GM13976 (cell line): ENCODE measurements at regions not wholly inside any gene's neighbourhood (a gene's known extent, or its start where the extent isn't known, plus 50 kb on each side); places are given as distances from the start of the nearest gene placed in this dataset.
"Not testable (repeated sequence)": the region's sequence is repeated elsewhere in the genome, so short reads cannot be mapped to it uniquely, and the experiment has no call there.

Source experiments
- DNase-seq: peaks from one replicate; pipeline ENCODE4 v3.0.0; 2012; ENCODE audit warnings: low spot score
- CTCF ChIP-seq: IDR thresholded peaks from 2 replicates; pipeline ENCODE4 v1.5.1; 2012; ENCODE audit warnings: borderline replicate concordance, mild to moderate bottlenecking; ENCODE audit not compliant: insufficient read depth; ENCODE audit errors: extremely low read depth, missing control alignments, control extremely low read depth
- in situ Hi-C: fragments of 300-500 bp; cut with MboI; formaldehyde crosslinking; loops from one replicate; pipeline ENCODE4 v1.12.0; 2022; ENCODE audit warnings: low sequenced_read_pairs, mixed read lengths, inconsistent platforms; ENCODE audit not compliant: unreplicated experiment

GRCh38 chr3:177352424-177352823 lies 155.1 kb upstream of the TBL1XR1 start:
- no peak for DNase-seq
- no peak for TF ChIP-seq CTCF
- in situ Hi-C loops = loop anchor here (10.0 kb wide), 1 partner anchor 158 kb away; the partner anchor contains the start of gene TBL1XR1

- DNase-seq = no peak
- in situ Hi-C loops = loop anchor here (10.0 kb wide), 1 partner anchor 158 kb away; the partner anchor contains the start of gene TBL1XR1
- TF ChIP-seq CTCF = no peak
Measured at GRCh38 chr3:177353140-177353539, 155.9 kb upstream of the TBL1XR1 start.

- not testable (repeated sequence) for DNase-seq
- in situ Hi-C loops = loop anchor here (10.0 kb wide), 1 partner anchor 159 kb away; the partner anchor contains the start of gene TBL1XR1
Measured at GRCh38 chr3:177353879-177354278, 156.6 kb upstream of the TBL1XR1 start.

GRCh38 chr3:177354466-177354865 lies 157.2 kb upstream of the TBL1XR1 start:
- no peak for DNase-seq
- no peak for TF ChIP-seq CTCF
- in situ Hi-C loops = loop anchor here (10.0 kb wide), 1 partner anchor 160 kb away; the partner anchor contains the start of gene TBL1XR1

- in situ Hi-C loops = loop anchor here (10.0 kb wide), 1 partner anchor 161 kb away; the partner anchor contains the start of gene TBL1XR1
- DNase-seq = no peak
- TF ChIP-seq CTCF = no peak
Measured at GRCh38 chr3:177356113-177356512, 158.8 kb upstream of the TBL1XR1 start.

- TF ChIP-seq CTCF = no peak
- in situ Hi-C loops = loop anchor here (10.0 kb wide), 1 partner anchor 162 kb away; the partner anchor contains the start of gene TBL1XR1
- DNase-seq = no peak
Measured at GRCh38 chr3:177356952-177357351, 159.7 kb upstream of the TBL1XR1 start.

GRCh38 chr3:177357352-177358090 lies 160.2 kb upstream of the TBL1XR1 start:
- no peak for DNase-seq
- no peak for TF ChIP-seq CTCF
- in situ Hi-C loops = loop anchor here (10.0 kb wide), 1 partner anchor 163 kb away; the partner anchor contains the start of gene TBL1XR1
